GM23338 (cell line): ENCODE measurements at regions not wholly inside any gene's neighbourhood (a gene's known extent, or its start where the extent isn't known, plus 50 kb on each side); places are given as distances from the start of the nearest gene placed in this dataset.

Experiments used
- ATAC-seq: fragments of 200-7000 bp; cut with Tn5 transposase; 3 replicates; pipeline ENCODE4 v1.9.1; 2020
- DNase-seq: peaks from one replicate; pipeline ENCODE4 v3.0.0-alpha.2; 2015; ENCODE audit warnings: low spot score
- H2AFZ ChIP-seq: fragments of 200-600 bp; sonication (generic); 2 replicates; pipeline ENCODE4 v1.8.0; 2016; ENCODE audit warnings: antibody characterized with exemption, mild to moderate bottlenecking, moderate library complexity
- H3F3A ChIP-seq: fragments of 200-600 bp; sonication (generic); replicated peaks from 2 replicates; pipeline ENCODE4 v1.8.0; 2017; ENCODE audit warnings: antibody characterized with exemption, mixed run types, low read depth
- H3K27ac ChIP-seq: fragments of 200-600 bp; sonication (generic); 2 replicates; pipeline ENCODE4 v1.6.1; 2016; ENCODE audit warnings: low read depth
- H3K27me3 ChIP-seq: fragments of 200-600 bp; sonication (generic); 2 replicates; pipeline ENCODE4 v1.8.0; 2016; ENCODE audit warnings: mild to moderate bottlenecking, mixed run types, moderate library complexity; ENCODE audit not compliant: insufficient read depth
- H3K36me3 ChIP-seq: fragments of 200-600 bp; sonication (generic); 2 replicates; pipeline ENCODE4 v1.8.0; 2016; ENCODE audit warnings: mild to moderate bottlenecking; ENCODE audit not compliant: insufficient read depth
- H3K4me1 ChIP-seq: fragments of 200-600 bp; sonication (generic); 2 replicates; pipeline ENCODE4 v1.8.0; 2016; ENCODE audit warnings: mild to moderate bottlenecking, moderate library complexity; ENCODE audit not compliant: insufficient read depth
- H3K4me2 ChIP-seq: fragments of 200-600 bp; sonication (generic); 2 replicates; pipeline ENCODE4 v1.7.1; 2017; ENCODE audit warnings: mixed run types
- H3K4me3 ChIP-seq: fragments of 200-600 bp; sonication (generic); 2 replicates; pipeline ENCODE4 v1.6.1; 2016; ENCODE audit warnings: mixed run types
- H3K79me2 ChIP-seq: fragments of 200-600 bp; sonication (generic); replicated peaks from 2 replicates; pipeline ENCODE4 v1.8.0; 2017; ENCODE audit warnings: mild to moderate bottlenecking; ENCODE audit not compliant: insufficient read depth
- H3K9me2 ChIP-seq: fragments of 200-600 bp; sonication (generic); 2 replicates; pipeline ENCODE4 v1.8.0; 2017; ENCODE audit not compliant: insufficient read depth
- H4K20me1 ChIP-seq: fragments of 200-600 bp; sonication (generic); replicated peaks from 2 replicates; pipeline ENCODE4 v1.8.0; 2017; ENCODE audit warnings: mild to moderate bottlenecking; ENCODE audit not compliant: insufficient read depth
- H3K27ac Mint-ChIP-seq: 2 replicates; pipeline ENCODE4 v1.8.0; 2020; ENCODE audit warnings: inconsistent platforms, mild to moderate bottlenecking, moderate library complexity, mixed read lengths
- H3K27me3 Mint-ChIP-seq: 3 replicates; pipeline ENCODE4 v1.8.0; 2022; ENCODE audit warnings: low read depth, mild to moderate bottlenecking, moderate library complexity, mixed read lengths, inconsistent platforms; ENCODE audit not compliant: insufficient read depth, poor library complexity
- H3K36me3 Mint-ChIP-seq: 3 replicates; pipeline ENCODE4 v1.8.0; 2021; ENCODE audit warnings: low read depth, mild to moderate bottlenecking, inconsistent platforms, moderate library complexity, mixed read lengths
- H3K4me1 Mint-ChIP-seq: 3 replicates; pipeline ENCODE4 v1.8.0; 2020; ENCODE audit warnings: mild to moderate bottlenecking, inconsistent platforms, mixed read lengths
- H3K4me3 Mint-ChIP-seq: 3 replicates; pipeline ENCODE4 v1.8.0; 2021; ENCODE audit warnings: moderate library complexity, mild to moderate bottlenecking, inconsistent platforms, mixed read lengths
- H3K9me3 Mint-ChIP-seq: 3 replicates; pipeline ENCODE4 v1.8.0; 2020; ENCODE audit warnings: moderate library complexity, mild to moderate bottlenecking, inconsistent platforms, mixed read lengths
- ETS1 ChIP-seq: IDR thresholded peaks from 2 replicates; pipeline ENCODE4 v1.6.1; 2016; ENCODE audit warnings: antibody characterized with exemption
- EZH2 ChIP-seq: fragments of 200-600 bp; sonication (generic); IDR thresholded peaks from one replicate; pipeline ENCODE4 v1.8.0; 2017; ENCODE audit warnings: antibody characterized with exemption, mild to moderate bottlenecking, low read depth; ENCODE audit not compliant: unreplicated experiment
- JUNB ChIP-seq: IDR thresholded peaks from one replicate; pipeline ENCODE4 v1.6.1; 2016; ENCODE audit warnings: antibody characterized with exemption; ENCODE audit not compliant: unreplicated experiment
- NANOG ChIP-seq: IDR thresholded peaks from 2 replicates; pipeline ENCODE4 v1.6.1; 2016; ENCODE audit warnings: antibody characterized with exemption, borderline replicate concordance
- POLR2AphosphoS5 ChIP-seq: IDR thresholded peaks from 2 replicates; pipeline ENCODE4 v1.6.1; 2016; ENCODE audit warnings: antibody characterized with exemption, low read depth
- REST ChIP-seq: IDR thresholded peaks from one replicate; pipeline ENCODE4 v1.6.1; 2018; ENCODE audit warnings: antibody characterized with exemption; ENCODE audit not compliant: unreplicated experiment
- ZNF114 ChIP-seq: fragments of 250-450 bp; sonication (Bioruptor Pico); IDR thresholded peaks from 2 replicates; pipeline ENCODE4 v1.5.0; 2020; ENCODE audit warnings: mild to moderate bottlenecking, moderate library complexity
- ZNF331 ChIP-seq: fragments of 250-450 bp; sonication (Bioruptor Pico); IDR thresholded peaks from 2 replicates; pipeline ENCODE4 v1.5.0; 2020; ENCODE audit warnings: low read depth, mild to moderate bottlenecking, moderate library complexity
- ZNF462 ChIP-seq: fragments of 250-450 bp; sonication (Bioruptor Pico); IDR thresholded peaks from 2 replicates; pipeline ENCODE4 v1.5.0; 2020; ENCODE audit warnings: mild to moderate bottlenecking, moderate library complexity

GRCh38 chr11:133586903-133587517, 54.7 kb upstream of the OPCML start:
- Histone ChIP-seq H3K9me2 (peaks cover 16% of the 10 kb centered on the region; the same call in 1 of the 2 replicates), H3K4me1 (no peaks in the 10 kb centered on the region), H3K79me2 (no peaks in the 10 kb centered on the region), H3K27me3 (no peaks in the 10 kb centered on the region), H3K36me3 (no peaks in the 10 kb centered on the region), H4K20me1 (no peaks in the 10 kb centered on the region), H3K27ac (no peak overlapping the region), H3K4me3 (no peak overlapping the region), H3F3A (no peaks in the 10 kb centered on the region), H2AFZ (no peak overlapping the region), H3K4me2 (no peak overlapping the region)
- Mint-ChIP-seq H3K36me3 (no peaks in the 10 kb centered on the region), H3K9me3 (no peaks in the 10 kb centered on the region), H3K4me3 (no peak overlapping the region), H3K27ac (no peak overlapping the region), H3K4me1 (no peaks in the 10 kb centered on the region; the same call in 1 of the 3 replicates), H3K27me3 (no peaks in the 10 kb centered on the region)
- TF ChIP-seq POLR2AphosphoS5 (no peak), ZNF114 (CRISPR knock-in tag) (no peak), REST (no peak)
- DNase-seq (no peak), ATAC-seq (no peak)

- peaks cover 25% of the 10 kb centered on the region for H3K9me2 ChIP-seq
- Mint-ChIP-seq H3K27ac (no peak overlapping the region), H3K36me3 (no peaks in the 10 kb centered on the region), H3K4me1 (peaks cover 10% of the 10 kb centered on the region), H3K9me3 (no peaks in the 10 kb centered on the region), H3K4me3 (no peak overlapping the region), H3K27me3 (no peaks in the 10 kb centered on the region)
- no peak overlapping the region for H3K4me2 ChIP-seq
- no peak for DNase-seq
- no peaks in the 10 kb centered on the region for H4K20me1 ChIP-seq
- H3K4me3 ChIP-seq: no peak overlapping the region
- H3K4me1 ChIP-seq: peaks cover 10% of the 10 kb centered on the region; the same call in 1 of the 2 replicates
- H3K79me2 ChIP-seq: no peaks in the 10 kb centered on the region
- H3K36me3 ChIP-seq: no peaks in the 10 kb centered on the region
- H3K27me3 ChIP-seq: no peaks in the 10 kb centered on the region
- H2AFZ ChIP-seq: no peak overlapping the region
- no peak overlapping the region for H3K27ac ChIP-seq
- no peak for ATAC-seq
- H3F3A ChIP-seq: 0 out of 2 replicates have a peak, but pooled peaks cover 3% of the 10 kb centered on the region
- TF ChIP-seq NANOG (no peak), ZNF114 (CRISPR knock-in tag) (no peak), ZNF331 (no peak), JUNB (no peak), EZH2 (no peak), POLR2AphosphoS5 (no peak), ETS1 (no peak), ZNF462 (CRISPR knock-in tag) (no peak)
Observed at GRCh38 chr11:133582750-133583149, 50.4 kb upstream of the OPCML start.
